KOPT-K1 (cell line): ENCODE measurements at regions not wholly inside any gene's neighbourhood (a gene's known extent, or its start where the extent isn't known, plus 50 kb on each side); places are given as distances from the start of the nearest gene placed in this dataset.

Experiments
- H3K27ac ChIP-seq: fragments of 200-600 bp; sonication (generic); 2 replicates; pipeline ENCODE4 v1.5.1; 2016; ENCODE audit warnings: antibody characterized with exemption, mild to moderate bottlenecking, low read depth, low read length; ENCODE audit not compliant: poor library complexity, severe bottlenecking
- H3K36me3 ChIP-seq: fragments of 200-600 bp; sonication (generic); 2 replicates; pipeline ENCODE4 v1.5.1; 2017; ENCODE audit warnings: antibody characterized with exemption, mild to moderate bottlenecking, low read length, moderate library complexity; ENCODE audit not compliant: insufficient read depth
- H3K9me3 ChIP-seq: fragments of 200-600 bp; sonication (generic); 2 replicates; pipeline ENCODE4 v1.5.1; 2017; ENCODE audit warnings: antibody characterized with exemption, low read length, mild to moderate bottlenecking; ENCODE audit not compliant: insufficient read depth, poor library complexity, severe bottlenecking

DNA sequence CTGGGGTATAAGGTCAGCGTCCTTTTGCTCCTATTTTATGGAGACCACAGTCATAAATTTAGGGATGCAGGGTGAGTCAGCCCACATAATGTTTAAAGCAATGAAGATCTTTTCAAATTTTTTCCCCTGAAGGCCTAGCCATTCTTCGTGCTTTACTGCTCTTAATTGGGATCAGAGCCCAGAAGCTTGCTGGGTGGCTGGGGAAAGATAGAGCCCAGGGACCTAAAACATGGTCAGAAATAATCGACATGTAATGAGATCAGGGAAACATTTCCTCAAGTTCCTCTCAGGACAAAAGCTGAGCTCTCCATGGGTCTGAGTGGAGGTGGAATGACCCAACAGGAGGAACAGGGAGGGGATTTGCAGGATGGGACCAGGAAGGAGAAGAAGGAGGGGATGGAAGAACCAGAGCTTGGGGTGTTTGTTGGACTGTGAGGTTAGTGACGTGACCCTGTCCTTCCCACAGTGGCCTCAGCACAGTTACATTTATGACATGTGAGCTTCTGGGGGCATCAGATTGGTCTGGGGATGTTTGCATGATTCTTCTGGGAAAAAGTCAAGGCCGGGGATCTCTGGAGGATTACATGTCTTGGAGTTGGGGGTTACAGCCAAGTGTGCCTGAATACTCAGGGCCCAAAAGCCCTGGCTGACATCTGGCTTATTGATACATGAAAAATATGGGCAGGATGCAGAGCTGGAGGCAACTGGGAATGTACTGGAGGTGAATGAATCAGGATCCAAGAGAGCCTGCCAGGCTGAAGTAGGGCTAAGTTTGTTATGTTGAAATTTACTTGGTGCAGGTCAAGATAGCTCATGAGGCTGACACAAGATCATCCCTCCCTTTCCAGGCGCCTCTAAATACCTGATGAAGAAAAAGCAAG is 477.9 kb downstream of the RPS24 start:
- no peak overlapping the region for H3K27ac ChIP-seq
- no peaks in the 10 kb centered on the region for H3K36me3 ChIP-seq
- no peaks in the 10 kb centered on the region for H3K9me3 ChIP-seq

DNA sequence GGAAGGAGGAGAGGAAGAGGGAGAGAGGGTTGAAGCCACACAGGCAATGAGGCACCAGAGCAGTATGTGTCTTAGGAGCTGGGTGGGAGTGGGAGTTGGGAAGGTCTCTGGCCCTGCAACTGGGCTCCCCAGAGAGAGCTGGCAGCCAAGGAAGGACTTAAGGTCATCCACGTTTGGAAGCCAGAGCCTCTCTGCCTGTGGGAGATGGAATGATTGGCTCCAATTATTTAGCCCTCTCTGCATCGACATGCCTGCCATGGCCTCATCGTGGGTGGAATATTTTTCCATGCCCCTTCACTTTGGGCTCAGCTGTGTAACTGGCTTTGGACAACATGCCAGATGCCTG is 478.5 kb downstream of the RPS24 start:
- no peak overlapping the region for H3K27ac ChIP-seq
- H3K36me3 ChIP-seq, result no peaks in the 10 kb centered on the region
- no peaks in the 10 kb centered on the region for H3K9me3 ChIP-seq

DNA sequence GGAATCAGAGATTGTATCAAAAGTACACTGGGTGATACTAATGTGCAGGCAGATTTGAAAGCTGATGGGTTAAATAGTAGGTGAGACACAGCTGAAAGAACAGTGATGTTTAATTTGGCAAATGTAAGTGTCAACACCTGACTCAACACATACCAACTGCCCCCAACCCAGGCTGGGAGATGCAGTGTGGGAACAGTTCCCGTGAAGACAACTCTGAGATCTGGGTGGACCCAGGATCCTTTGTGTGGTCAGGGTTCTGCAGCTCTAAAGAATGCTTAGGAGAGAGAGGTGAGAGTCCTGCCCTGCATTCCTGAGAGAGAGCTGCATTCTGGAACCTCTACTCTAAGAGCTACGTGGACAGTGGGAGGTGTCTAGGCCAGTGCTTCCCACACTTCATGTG is 479.7 kb downstream of the RPS24 start:
- Histone ChIP-seq H3K9me3 (no peaks in the 10 kb centered on the region), H3K27ac (no peak overlapping the region), H3K36me3 (no peaks in the 10 kb centered on the region)

DNA sequence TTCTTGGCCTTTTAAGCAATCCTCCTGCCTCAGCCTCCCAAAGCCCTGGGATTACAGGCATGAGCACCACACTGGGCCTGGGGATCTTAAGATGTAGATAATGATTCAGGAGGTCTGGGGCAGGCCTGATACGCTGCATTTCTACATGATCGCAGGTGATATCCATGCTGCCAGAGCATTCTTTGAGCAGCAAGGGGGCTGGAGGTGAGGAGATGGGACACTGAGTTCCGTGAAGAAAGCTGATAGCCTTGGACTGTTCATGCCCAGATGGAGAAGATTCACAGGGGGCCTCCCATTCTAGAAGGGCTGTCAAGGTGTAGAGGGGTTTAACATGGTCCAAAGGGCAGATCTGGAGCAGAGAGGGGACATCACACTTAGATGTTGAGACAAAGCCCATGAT is 480.3 kb downstream of the RPS24 start:
- Histone ChIP-seq H3K9me3 (no peaks in the 10 kb centered on the region), H3K36me3 (no peaks in the 10 kb centered on the region), H3K27ac (no peak overlapping the region)

DNA sequence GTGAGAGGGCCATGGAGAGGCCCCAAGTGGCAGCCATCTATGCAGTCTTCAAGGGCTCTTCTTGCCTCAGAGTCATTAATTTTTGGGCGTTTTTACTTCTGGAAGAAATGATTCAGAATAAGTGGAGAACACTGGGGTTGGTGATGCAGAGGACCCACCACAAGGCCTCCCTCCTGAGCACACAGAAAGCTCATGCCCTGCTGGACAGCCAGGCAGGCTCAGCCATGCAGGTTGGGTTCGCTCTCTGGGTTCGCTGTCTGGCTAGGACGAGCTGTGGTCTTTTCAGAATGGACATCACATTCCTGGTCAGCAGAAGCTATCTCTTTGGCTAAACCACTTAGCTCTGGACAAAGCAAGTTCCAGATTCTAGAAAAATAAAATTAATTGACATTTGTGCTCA is 480.8 kb downstream of the RPS24 start:
- Histone ChIP-seq H3K27ac (no peak overlapping the region), H3K36me3 (no peaks in the 10 kb centered on the region), H3K9me3 (no peaks in the 10 kb centered on the region)

DNA sequence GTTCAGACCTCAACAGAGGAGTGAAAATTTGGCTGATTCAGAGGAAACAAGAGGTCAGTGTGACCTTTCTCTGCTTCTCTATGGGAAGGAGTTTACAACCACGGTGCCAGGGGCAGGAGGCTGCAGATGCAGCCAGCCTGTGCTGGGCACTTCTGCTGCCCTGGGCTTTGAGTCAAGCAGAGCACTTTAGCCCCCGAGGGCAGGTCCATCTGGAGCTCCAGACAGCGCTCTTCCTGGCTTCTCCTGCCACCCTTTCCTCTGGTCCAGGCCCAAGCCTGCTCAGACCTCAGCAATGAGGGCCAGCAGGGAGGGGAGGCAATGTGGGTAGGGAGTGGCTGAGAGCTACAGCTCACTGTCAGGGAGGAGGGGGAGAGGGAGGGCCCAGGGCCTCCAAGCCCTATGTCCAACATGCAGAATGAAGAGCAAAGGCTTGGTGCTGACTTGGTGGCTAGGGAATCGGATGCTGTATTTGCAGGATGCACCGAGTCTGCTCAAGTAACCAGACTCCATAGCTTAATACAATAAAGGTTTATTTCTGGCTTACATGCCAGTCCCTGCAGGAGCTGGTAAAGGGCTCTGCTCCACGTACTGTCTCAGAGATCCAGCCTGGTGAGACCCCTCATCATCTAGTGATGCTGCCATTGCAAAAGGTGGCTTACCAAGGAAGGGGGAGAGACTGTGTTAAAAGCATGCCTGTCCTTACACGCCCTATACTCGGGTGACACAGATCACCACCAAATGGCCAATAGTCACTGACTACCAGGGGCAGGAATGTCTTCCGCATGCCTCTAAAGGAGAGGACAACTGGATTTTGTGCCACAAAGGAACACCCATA is 481.6 kb downstream of the RPS24 start:
- no peaks in the 10 kb centered on the region for H3K36me3 ChIP-seq
- no peak overlapping the region for H3K27ac ChIP-seq
- H3K9me3 ChIP-seq, result no peaks in the 10 kb centered on the region

DNA sequence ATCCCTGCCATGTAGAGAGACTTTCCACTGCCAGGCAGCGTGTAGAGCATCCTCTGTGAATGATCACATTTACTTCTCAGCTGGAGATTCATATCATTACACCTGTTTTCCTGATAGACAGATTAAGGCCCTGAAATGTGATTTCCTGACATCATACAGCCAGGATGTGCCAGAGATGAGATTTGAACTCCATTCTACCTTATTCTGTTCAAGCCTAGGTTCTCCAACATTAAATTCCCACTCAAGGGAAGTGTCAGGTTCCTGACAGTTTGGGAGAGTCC is 482.1 kb downstream of the RPS24 start:
- H3K9me3 ChIP-seq, result no peaks in the 10 kb centered on the region
- no peak overlapping the region for H3K27ac ChIP-seq
- H3K36me3 ChIP-seq, result no peaks in the 10 kb centered on the region

DNA sequence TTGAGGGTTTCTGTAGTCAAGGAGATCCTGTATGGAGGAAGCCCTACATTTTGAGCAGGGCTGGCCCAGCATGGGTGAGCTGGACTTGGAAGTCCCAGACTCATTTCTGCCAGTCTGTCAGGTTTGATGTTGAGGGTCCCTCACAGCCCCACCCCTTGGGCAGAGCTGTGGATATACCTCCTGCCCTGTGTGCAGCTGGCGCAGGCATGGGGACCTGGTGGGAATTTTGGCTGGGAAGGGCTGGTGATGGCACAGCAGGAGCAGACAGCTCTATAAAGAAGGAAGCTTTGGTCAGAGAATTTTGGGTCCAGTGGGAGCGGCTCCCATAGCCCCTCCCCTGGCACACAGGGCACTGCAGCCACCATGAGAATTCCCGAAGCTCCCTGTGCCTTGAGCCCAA is 482.6 kb downstream of the RPS24 start:
- Histone ChIP-seq H3K9me3 (no peaks in the 10 kb centered on the region), H3K27ac (no peak overlapping the region), H3K36me3 (no peaks in the 10 kb centered on the region)

DNA sequence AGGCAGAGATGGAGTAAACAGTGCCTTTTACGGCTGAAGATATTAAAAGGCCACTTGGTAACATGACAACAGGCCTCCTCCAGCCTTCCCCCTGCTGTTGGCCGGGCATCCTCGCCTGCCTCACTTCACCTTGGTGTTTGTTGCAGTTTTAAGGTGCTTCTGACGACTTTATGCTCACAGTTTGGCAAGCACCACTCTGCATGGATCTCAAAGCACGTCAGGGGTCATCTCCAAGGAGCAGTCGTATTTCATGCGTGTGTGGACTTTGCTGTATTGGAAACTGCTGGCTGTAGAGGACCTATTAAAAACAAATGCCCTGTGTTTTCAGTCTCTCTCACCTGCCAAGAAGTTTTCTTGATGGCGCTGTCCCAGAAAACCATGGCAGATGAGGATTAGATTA is 483.1 kb downstream of the RPS24 start:
- H3K9me3 ChIP-seq, result no peaks in the 10 kb centered on the region
- H3K27ac ChIP-seq, result no peak overlapping the region
- no peaks in the 10 kb centered on the region for H3K36me3 ChIP-seq

DNA sequence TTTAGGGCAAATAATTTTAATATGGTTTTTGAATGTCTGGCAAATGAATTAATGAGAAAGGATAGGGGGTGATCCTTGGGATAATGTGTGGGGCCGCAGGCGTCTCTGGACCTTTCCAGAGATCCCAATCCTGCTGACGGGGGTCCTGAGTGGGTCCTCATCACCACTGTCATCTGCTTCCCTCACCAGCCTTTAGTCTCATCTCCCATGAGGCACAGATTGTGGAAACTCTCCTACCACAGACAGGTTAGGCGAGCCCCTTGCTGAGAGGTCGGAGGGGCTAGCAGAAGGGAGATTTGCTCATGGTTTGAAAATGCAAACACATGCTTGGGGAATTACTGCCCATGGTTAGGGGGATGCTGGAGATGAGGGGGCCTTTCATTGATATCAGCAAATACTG is 484.6 kb downstream of the RPS24 start:
- H3K9me3 ChIP-seq, result no peaks in the 10 kb centered on the region
- H3K27ac ChIP-seq, result no peak overlapping the region
- no peaks in the 10 kb centered on the region for H3K36me3 ChIP-seq

DNA sequence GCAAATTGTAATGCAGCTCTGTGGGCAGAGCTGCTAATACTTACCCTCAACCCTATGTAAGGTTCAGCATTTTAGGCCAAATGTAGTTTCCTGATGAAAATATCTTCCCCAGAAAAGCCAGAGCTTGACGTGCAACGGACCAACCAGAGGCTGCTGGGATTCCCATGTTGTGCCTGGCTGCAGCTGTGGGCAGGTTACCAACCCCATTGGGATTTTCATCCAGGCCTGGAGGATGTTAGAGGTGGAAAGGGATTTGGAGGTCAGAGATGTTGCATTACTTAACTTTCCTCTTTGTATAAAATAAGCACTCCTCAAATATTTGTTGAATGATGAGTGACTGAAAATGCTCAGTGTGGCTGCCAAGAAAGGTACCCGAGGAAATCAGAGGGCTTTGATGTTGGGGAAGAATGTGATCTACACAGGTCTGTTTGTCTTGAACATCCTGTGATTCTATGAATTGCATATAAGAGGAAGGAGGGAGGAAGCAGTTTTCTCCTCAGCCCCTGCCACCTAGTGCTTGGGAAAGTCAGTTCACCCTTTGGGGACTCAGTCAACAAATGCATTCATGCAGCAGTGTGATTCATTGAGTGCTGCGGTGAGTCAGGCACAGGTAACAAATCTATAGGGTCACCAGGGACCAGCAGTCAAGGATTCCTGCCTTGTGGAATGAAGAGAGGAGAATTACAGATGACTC is 487.2 kb downstream of the RPS24 start:
- H3K36me3 ChIP-seq, result no peaks in the 10 kb centered on the region
- H3K9me3 ChIP-seq, result no peaks in the 10 kb centered on the region
- H3K27ac ChIP-seq, result no peak overlapping the region

DNA sequence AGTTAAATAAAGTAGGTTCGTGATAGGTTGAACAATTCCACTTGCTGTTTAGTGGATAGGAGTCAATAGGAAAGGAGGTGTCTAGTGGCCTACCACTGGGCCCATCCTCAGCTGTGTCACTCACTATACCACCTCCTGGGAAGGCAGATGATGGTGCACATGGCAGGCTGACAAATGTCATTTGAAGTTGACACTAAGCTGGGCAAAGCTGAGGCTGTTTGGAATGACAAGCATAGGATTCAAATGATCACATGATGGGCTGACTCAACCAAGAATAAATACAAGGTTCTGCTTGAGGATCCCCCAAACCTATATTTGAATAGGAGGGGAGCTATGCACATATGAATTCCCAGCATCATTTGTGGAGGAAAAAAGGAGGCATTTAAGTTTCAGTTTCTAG is 489.8 kb downstream of the RPS24 start:
- H3K27ac ChIP-seq, result no peak overlapping the region
- no peaks in the 10 kb centered on the region for H3K9me3 ChIP-seq
- H3K36me3 ChIP-seq, result no peaks in the 10 kb centered on the region

DNA sequence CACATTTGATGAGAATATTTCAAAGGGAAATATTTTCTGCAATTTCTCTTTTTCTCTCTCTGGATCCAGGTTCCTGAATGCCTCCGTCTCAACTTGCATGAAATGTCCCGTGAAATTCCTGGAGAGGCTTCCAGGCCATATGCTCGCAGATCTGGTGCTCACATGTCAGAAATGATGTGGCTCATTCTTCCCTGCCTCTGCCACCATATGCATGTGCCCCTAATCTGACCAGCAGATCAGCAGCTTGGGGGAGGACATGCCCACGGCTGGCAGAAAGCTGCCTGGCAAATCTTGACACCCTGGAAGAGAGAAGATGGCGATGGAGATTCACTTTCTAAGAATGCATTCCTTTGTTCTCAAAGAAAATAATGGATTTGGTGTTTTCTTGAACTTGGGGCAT is 490.7 kb downstream of the RPS24 start:
- H3K36me3 ChIP-seq, result no peaks in the 10 kb centered on the region
- H3K27ac ChIP-seq, result no peak overlapping the region
- no peaks in the 10 kb centered on the region for H3K9me3 ChIP-seq

DNA sequence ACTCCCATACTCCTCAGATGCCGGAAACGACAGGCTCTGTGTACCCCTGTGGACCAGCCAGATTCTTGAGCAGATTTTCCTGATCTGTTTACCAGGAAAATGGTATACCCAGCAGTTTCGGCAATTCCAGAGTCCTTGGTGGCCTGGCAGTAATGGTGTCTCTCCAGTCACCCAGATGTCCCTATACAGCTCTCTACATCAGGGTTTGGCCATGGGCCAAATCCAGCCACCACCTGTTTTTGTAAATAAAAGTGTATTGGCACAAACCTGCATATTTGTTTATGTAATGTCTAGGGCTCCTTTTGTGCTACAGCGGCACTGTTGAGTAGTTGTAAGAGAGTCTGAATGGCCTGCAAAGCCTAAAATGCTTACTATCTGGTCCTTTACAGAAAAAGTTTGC is 491.3 kb downstream of the RPS24 start:
- Histone ChIP-seq H3K27ac (no peak overlapping the region), H3K36me3 (no peaks in the 10 kb centered on the region)

DNA sequence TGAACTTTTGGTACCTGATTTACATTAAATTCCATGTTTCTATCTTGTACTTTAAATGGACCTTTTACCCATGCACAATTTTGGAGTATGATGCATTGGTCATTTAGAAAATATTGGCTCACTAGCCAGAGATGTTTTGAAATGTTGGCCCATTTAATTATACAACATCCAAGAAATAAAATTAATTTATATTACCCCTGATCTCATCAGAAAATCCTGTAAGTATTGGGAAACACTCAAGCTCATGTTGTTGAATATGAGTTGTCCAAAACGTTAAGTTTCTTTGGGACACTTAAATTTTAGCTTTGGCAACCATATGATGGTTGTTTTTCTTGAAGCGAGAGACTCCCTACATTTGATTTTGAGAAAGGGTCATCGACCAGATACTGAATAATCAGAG is 492.7 kb downstream of the RPS24 start:
- Histone ChIP-seq H3K36me3 (no peaks in the 10 kb centered on the region), H3K9me3 (no peaks in the 10 kb centered on the region), H3K27ac (no peak overlapping the region)

More for the DNA sequence above, 491.3 kb downstream of the RPS24 start:
- no peaks in the 10 kb centered on the region for H3K9me3 ChIP-seq
